Activated naive CD8-positive, alpha-beta T cell treated with anti-CD3 and anti-CD28 coated beads for 36 hours (primary cell): ENCODE measurements at regions not wholly inside any gene's neighbourhood (a gene's known extent, or its start where the extent isn't known, plus 50 kb on each side); places are given as distances from the start of the nearest gene placed in this dataset.

ENCODE experiments used
- DNase-seq: peaks from one replicate; pipeline ENCODE4 v3.0.0; 2021
- H3K27ac Mint-ChIP-seq: one replicate; pipeline ENCODE4 v1.8.0; 2022; ENCODE audit warnings: mild to moderate bottlenecking, moderate library complexity, mixed read lengths
- H3K27me3 Mint-ChIP-seq: one replicate; pipeline ENCODE4 v1.8.0; 2022; ENCODE audit warnings: mild to moderate bottlenecking, mixed read lengths
- H3K36me3 Mint-ChIP-seq: one replicate; pipeline ENCODE4 v1.8.0; 2021; ENCODE audit warnings: mild to moderate bottlenecking, mixed read lengths
- H3K4me1 Mint-ChIP-seq: one replicate; pipeline ENCODE4 v1.8.0; 2021; ENCODE audit warnings: mixed read lengths
- H3K4me3 Mint-ChIP-seq: one replicate; pipeline ENCODE4 v1.8.0; 2022; ENCODE audit warnings: mild to moderate bottlenecking, moderate library complexity, mixed read lengths
- H3K9me3 Mint-ChIP-seq: one replicate; pipeline ENCODE4 v1.8.0; 2022; ENCODE audit warnings: mixed read lengths

GRCh38 chr16:85316321-85316919 lies 204.1 kb upstream of the CIBAR2 start:
- Mint-ChIP-seq H3K4me1 (peaks cover 3% of the 10 kb centered on the region), H3K27ac (no peak overlapping the region), H3K36me3 (no peaks in the 10 kb centered on the region), H3K27me3 (no peaks in the 10 kb centered on the region), H3K9me3 (no peaks in the 10 kb centered on the region), H3K4me3 (no peak overlapping the region)
- DNase-seq: peak; percentile 65

GRCh38 chr16:85316944-85317343 lies 204.7 kb upstream of the CIBAR2 start:
- Mint-ChIP-seq H3K4me3 (no peak overlapping the region), H3K4me1 (no peaks in the 10 kb centered on the region), H3K9me3 (no peaks in the 10 kb centered on the region), H3K36me3 (no peaks in the 10 kb centered on the region), H3K27me3 (no peaks in the 10 kb centered on the region), H3K27ac (no peak overlapping the region)
- DNase-seq: no peak

- no peaks in the 10 kb centered on the region for H3K27me3 Mint-ChIP-seq
- no peak for DNase-seq
- no peak overlapping the region for H3K27ac Mint-ChIP-seq
- no peaks in the 10 kb centered on the region for H3K9me3 Mint-ChIP-seq
- no peak overlapping the region for H3K4me3 Mint-ChIP-seq
- H3K36me3 Mint-ChIP-seq: no peaks in the 10 kb centered on the region
- H3K4me1 Mint-ChIP-seq: no peaks in the 10 kb centered on the region
Measured at GRCh38 chr16:85317704-85318103, 205.4 kb upstream of the CIBAR2 start.

GRCh38 chr16:85319208-85319983 lies 207.1 kb upstream of the CIBAR2 start:
- Mint-ChIP-seq H3K36me3 (no peaks in the 10 kb centered on the region), H3K27me3 (no peaks in the 10 kb centered on the region), H3K4me3 (no peak overlapping the region), H3K4me1 (no peaks in the 10 kb centered on the region), H3K27ac (no peak overlapping the region), H3K9me3 (no peaks in the 10 kb centered on the region)
- DNase-seq: no peak

GRCh38 chr16:85319984-85320440 lies 207.7 kb upstream of the CIBAR2 start:
- Mint-ChIP-seq H3K9me3 (no peaks in the 10 kb centered on the region), H3K4me1 (no peaks in the 10 kb centered on the region), H3K4me3 (no peak overlapping the region), H3K27ac (no peak overlapping the region), H3K27me3 (no peaks in the 10 kb centered on the region), H3K36me3 (no peaks in the 10 kb centered on the region)
- DNase-seq: no peak

- H3K4me1 Mint-ChIP-seq: no peaks in the 10 kb centered on the region
- H3K36me3 Mint-ChIP-seq: no peaks in the 10 kb centered on the region
- H3K27me3 Mint-ChIP-seq: no peaks in the 10 kb centered on the region
- no peaks in the 10 kb centered on the region for H3K9me3 Mint-ChIP-seq
- no peak overlapping the region for H3K4me3 Mint-ChIP-seq
- no peak for DNase-seq
- no peak overlapping the region for H3K27ac Mint-ChIP-seq
Measured at GRCh38 chr16:85320677-85321385, 208.6 kb upstream of the CIBAR2 start.

GRCh38 chr16:85321509-85322271 lies 209.4 kb upstream of the CIBAR2 start:
- Mint-ChIP-seq H3K27me3 (no peaks in the 10 kb centered on the region), H3K4me3 (no peak overlapping the region), H3K4me1 (no peaks in the 10 kb centered on the region), H3K9me3 (no peaks in the 10 kb centered on the region), H3K27ac (no peak overlapping the region), H3K36me3 (no peaks in the 10 kb centered on the region)
- DNase-seq: no peak

- Mint-ChIP-seq H3K4me3 (no peak overlapping the region), H3K4me1 (no peaks in the 10 kb centered on the region), H3K36me3 (no peaks in the 10 kb centered on the region), H3K27me3 (no peaks in the 10 kb centered on the region), H3K27ac (no peak overlapping the region), H3K9me3 (no peaks in the 10 kb centered on the region)
- no peak for DNase-seq
Measured at GRCh38 chr16:85323230-85323960, 211.1 kb upstream of the CIBAR2 start.

- no peak overlapping the region for H3K4me3 Mint-ChIP-seq
- no peak overlapping the region for H3K27ac Mint-ChIP-seq
- H3K9me3 Mint-ChIP-seq: no peaks in the 10 kb centered on the region
- DNase-seq: no peak
- no peaks in the 10 kb centered on the region for H3K36me3 Mint-ChIP-seq
- no peaks in the 10 kb centered on the region for H3K4me1 Mint-ChIP-seq
- no peaks in the 10 kb centered on the region for H3K27me3 Mint-ChIP-seq
Measured at GRCh38 chr16:85323961-85324253, 211.6 kb upstream of the CIBAR2 start.

- no peaks in the 10 kb centered on the region for H3K36me3 Mint-ChIP-seq
- H3K27ac Mint-ChIP-seq: no peak overlapping the region
- H3K4me1 Mint-ChIP-seq: peaks cover 2% of the 10 kb centered on the region
- no peaks in the 10 kb centered on the region for H3K9me3 Mint-ChIP-seq
- H3K27me3 Mint-ChIP-seq: no peaks in the 10 kb centered on the region
- no peak for DNase-seq
- no peak overlapping the region for H3K4me3 Mint-ChIP-seq
Measured at GRCh38 chr16:85324488-85324887, 212.2 kb upstream of the CIBAR2 start.

- Mint-ChIP-seq H3K9me3 (no peaks in the 10 kb centered on the region), H3K4me1 (peaks cover 7% of the 10 kb centered on the region), H3K27ac (no peak overlapping the region), H3K36me3 (no peaks in the 10 kb centered on the region), H3K27me3 (peaks cover 8% of the 10 kb centered on the region), H3K4me3 (no peak overlapping the region)
- DNase-seq: no peak
Measured at GRCh38 chr16:85326113-85326793, 214.0 kb upstream of the CIBAR2 start.

- peaks cover 7% of the 10 kb centered on the region for H3K4me1 Mint-ChIP-seq
- H3K27me3 Mint-ChIP-seq: peaks cover 8% of the 10 kb centered on the region
- no peaks in the 10 kb centered on the region for H3K36me3 Mint-ChIP-seq
- H3K27ac Mint-ChIP-seq: no peak overlapping the region
- H3K9me3 Mint-ChIP-seq: no peaks in the 10 kb centered on the region
- no peak overlapping the region for H3K4me3 Mint-ChIP-seq
- no peak for DNase-seq
Measured at GRCh38 chr16:85326794-85327181, 214.5 kb upstream of the CIBAR2 start.

- Mint-ChIP-seq H3K27ac (no peak overlapping the region), H3K36me3 (no peaks in the 10 kb centered on the region), H3K9me3 (no peaks in the 10 kb centered on the region), H3K4me3 (no peak overlapping the region), H3K4me1 (peaks cover 7% of the 10 kb centered on the region), H3K27me3 (peaks cover 8% of the 10 kb centered on the region)
- no peak for DNase-seq
Measured at GRCh38 chr16:85327731-85328675, 215.7 kb upstream of the CIBAR2 start.
